Effector memory CD8-positive, alpha-beta T cell (primary cell): ENCODE measurements at regions not wholly inside any gene's neighbourhood (a gene's known extent, or its start where the extent isn't known, plus 50 kb on each side); places are given as distances from the start of the nearest gene placed in this dataset.
"Not testable (repeated sequence)": the region's sequence is repeated elsewhere in the genome, so short reads cannot be mapped to it uniquely, and the experiment has no call there.

Source experiments
- ATAC-seq: fragments of 150-1000 bp; cut with Tn5 transposase; replicated peaks from 2 replicates; pipeline ENCODE4 v1.10.0; 2021; ENCODE audit warnings: mild to moderate bottlenecking, moderate library complexity
- DNase-seq, 3 experiments: peaks; one replicate each; pipeline ENCODE4 v3.0.0; 2021
- H3K27ac Mint-ChIP-seq, 2 donors: one replicate each; pipeline ENCODE4 v1.8.0; 2022; ENCODE audit warnings: mild to moderate bottlenecking in 2 of 2, mixed read lengths in 2 of 2, moderate library complexity in 2 of 2
- H3K27me3 Mint-ChIP-seq, 2 donors: one replicate each; pipeline ENCODE4 v1.8.0; 2022; ENCODE audit warnings: mixed read lengths in 2 of 2
- H3K36me3 Mint-ChIP-seq: one replicate; pipeline ENCODE4 v1.8.0; 2022; ENCODE audit warnings: mild to moderate bottlenecking, moderate library complexity, mixed read lengths; ENCODE audit not compliant: insufficient read depth
- H3K4me1 Mint-ChIP-seq, 2 donors: one replicate each; pipeline ENCODE4 v1.8.0; 2022; ENCODE audit warnings: low read depth in 2 of 2, mixed read lengths in 2 of 2
- H3K4me3 Mint-ChIP-seq, 2 donors: one replicate each; pipeline ENCODE4 v1.8.0; 2022; ENCODE audit warnings: mild to moderate bottlenecking in 2 of 2, mixed read lengths in 2 of 2, moderate library complexity in 2 of 2
- H3K9me3 Mint-ChIP-seq, 2 donors: one replicate each; pipeline ENCODE4 v1.8.0; 2022; ENCODE audit warnings: mixed read lengths in 2 of 2

GRCh38 chrX:151042842-151043241 is 59.7 kb downstream of the HMGB3 start:
- ATAC-seq: no peak
- no peak overlapping the region for H3K4me3 Mint-ChIP-seq
- no peaks in the 10 kb centered on the region for H3K4me1 Mint-ChIP-seq
- H3K27ac Mint-ChIP-seq: no peak overlapping the region
- H3K27me3 Mint-ChIP-seq: peaks cover 0 to 10% of the 10 kb centered on the region in 2 donors
- no peaks in the 10 kb centered on the region for H3K36me3 Mint-ChIP-seq
- no peaks in the 10 kb centered on the region for H3K9me3 Mint-ChIP-seq
- no peak for DNase-seq

- H3K9me3 Mint-ChIP-seq, H3K4me1 Mint-ChIP-seq, H3K36me3 Mint-ChIP-seq, ATAC-seq, H3K4me3 Mint-ChIP-seq, H3K27me3 Mint-ChIP-seq, DNase-seq, H3K27ac Mint-ChIP-seq: not testable (repeated sequence)
Observed at GRCh38 chrX:151066373-151066772, 83.2 kb downstream of the HMGB3 start.

- no peak overlapping the region for H3K27ac Mint-ChIP-seq
- no peaks in the 10 kb centered on the region for H3K36me3 Mint-ChIP-seq
- ATAC-seq (no peak), DNase-seq (no peak)
- peaks cover 0 to 5% of the 10 kb centered on the region in 2 donors for H3K27me3 Mint-ChIP-seq
- H3K4me1 Mint-ChIP-seq: no peaks in the 10 kb centered on the region
- H3K9me3 Mint-ChIP-seq: no peaks in the 10 kb centered on the region
- no peak overlapping the region for H3K4me3 Mint-ChIP-seq
Observed at GRCh38 chrX:151073767-151074166, 90.6 kb downstream of the HMGB3 start.

- Mint-ChIP-seq H3K4me3 (no peak overlapping the region), H3K36me3 (no peaks in the 10 kb centered on the region), H3K27ac (no peak overlapping the region), H3K9me3 (no peaks in the 10 kb centered on the region), H3K4me1 (peaks cover 0 to 7% of the 10 kb centered on the region in 2 donors), H3K27me3 (peaks cover 20 to 36% of the 10 kb centered on the region in 2 donors)
- no peak for DNase-seq
- no peak for ATAC-seq
Observed at GRCh38 chrX:151081016-151081415, 95.4 kb upstream of the GPR50 start.

- ATAC-seq (peak; percentile 79), DNase-seq (peak; percentile 24 to 42 (median 34))
- Mint-ChIP-seq H3K27me3 (peaks cover 20 to 36% of the 10 kb centered on the region in 2 donors), H3K4me3 (peak overlapping the region; percentile 33), H3K4me1 (peaks cover 0 to 7% of the 10 kb centered on the region in 2 donors), H3K36me3 (no peaks in the 10 kb centered on the region), H3K27ac (no peak overlapping the region), H3K9me3 (no peaks in the 10 kb centered on the region)
Observed at GRCh38 chrX:151082077-151082948, 94.1 kb upstream of the GPR50 start.

GRCh38 chrX:151084454-151084853 is 91.9 kb upstream of the GPR50 start:
- DNase-seq (no peak), ATAC-seq (no peak)
- Mint-ChIP-seq H3K36me3 (no peaks in the 10 kb centered on the region), H3K27me3 (peaks cover 20 to 36% of the 10 kb centered on the region in 2 donors), H3K4me1 (peaks cover 0 to 7% of the 10 kb centered on the region in 2 donors), H3K27ac (no peak overlapping the region), H3K9me3 (no peaks in the 10 kb centered on the region), H3K4me3 (no peak overlapping the region)

GRCh38 chrX:151085207-151085606 is 91.2 kb upstream of the GPR50 start:
- H3K27me3 Mint-ChIP-seq: peaks cover 20 to 36% of the 10 kb centered on the region in 2 donors

GRCh38 chrX:151088221-151088620 is 88.2 kb upstream of the GPR50 start:
- H3K27ac Mint-ChIP-seq: no peak overlapping the region
- H3K4me3 Mint-ChIP-seq: no peak overlapping the region
- no peaks in the 10 kb centered on the region for H3K4me1 Mint-ChIP-seq
- H3K9me3 Mint-ChIP-seq: no peaks in the 10 kb centered on the region
- no peak for DNase-seq
- no peak for ATAC-seq
- H3K27me3 Mint-ChIP-seq: peaks cover 9 to 19% of the 10 kb centered on the region in 2 donors
- no peaks in the 10 kb centered on the region for H3K36me3 Mint-ChIP-seq

More at GRCh38 chrX:151085207-151085606, 91.2 kb upstream of the GPR50 start:
- Mint-ChIP-seq H3K4me3 (no peak overlapping the region), H3K36me3 (no peaks in the 10 kb centered on the region), H3K27ac (no peak overlapping the region), H3K4me1 (peaks cover 0 to 7% of the 10 kb centered on the region in 2 donors), H3K9me3 (no peaks in the 10 kb centered on the region)
- DNase-seq (no peak), ATAC-seq (no peak)

- peaks cover 18 to 20% of the 10 kb centered on the region in 2 donors for H3K27me3 Mint-ChIP-seq
- DNase-seq: no peak
- no peaks in the 10 kb centered on the region for H3K9me3 Mint-ChIP-seq
- ATAC-seq: no peak
- no peak overlapping the region for H3K4me3 Mint-ChIP-seq
- no peak overlapping the region for H3K27ac Mint-ChIP-seq
- H3K36me3 Mint-ChIP-seq: no peaks in the 10 kb centered on the region
- H3K4me1 Mint-ChIP-seq: no peaks in the 10 kb centered on the region
Observed at GRCh38 chrX:151099001-151099400, 77.4 kb upstream of the GPR50 start.

- H3K36me3 Mint-ChIP-seq: no peaks in the 10 kb centered on the region
- H3K4me1 Mint-ChIP-seq: no peaks in the 10 kb centered on the region
- no peaks in the 10 kb centered on the region for H3K9me3 Mint-ChIP-seq
Observed at GRCh38 chrX:151100799-151101198, 75.6 kb upstream of the GPR50 start.

GRCh38 chrX:151113200-151113599 is 63.2 kb upstream of the GPR50 start:
- not testable (repeated sequence) for H3K4me1 Mint-ChIP-seq, DNase-seq, ATAC-seq, H3K36me3 Mint-ChIP-seq, H3K9me3 Mint-ChIP-seq, H3K4me3 Mint-ChIP-seq, H3K27ac Mint-ChIP-seq
- H3K27me3 Mint-ChIP-seq: peaks cover 36 to 78% of the 10 kb centered on the region in 2 donors

More at GRCh38 chrX:151100799-151101198, 75.6 kb upstream of the GPR50 start:
- Mint-ChIP-seq H3K4me3 (no peak overlapping the region), H3K27ac (no peak overlapping the region), H3K27me3 (peaks cover 12 to 17% of the 10 kb centered on the region in 2 donors)
- ATAC-seq (no peak), DNase-seq (no peak)
